ENCODE measurements at regions not wholly inside any gene's neighbourhood (a gene's known extent, or its start where the extent isn't known, plus 50 kb on each side); places are given as distances from the start of the nearest gene placed in this dataset.

- TF ChIP-seq, protein P1, sequence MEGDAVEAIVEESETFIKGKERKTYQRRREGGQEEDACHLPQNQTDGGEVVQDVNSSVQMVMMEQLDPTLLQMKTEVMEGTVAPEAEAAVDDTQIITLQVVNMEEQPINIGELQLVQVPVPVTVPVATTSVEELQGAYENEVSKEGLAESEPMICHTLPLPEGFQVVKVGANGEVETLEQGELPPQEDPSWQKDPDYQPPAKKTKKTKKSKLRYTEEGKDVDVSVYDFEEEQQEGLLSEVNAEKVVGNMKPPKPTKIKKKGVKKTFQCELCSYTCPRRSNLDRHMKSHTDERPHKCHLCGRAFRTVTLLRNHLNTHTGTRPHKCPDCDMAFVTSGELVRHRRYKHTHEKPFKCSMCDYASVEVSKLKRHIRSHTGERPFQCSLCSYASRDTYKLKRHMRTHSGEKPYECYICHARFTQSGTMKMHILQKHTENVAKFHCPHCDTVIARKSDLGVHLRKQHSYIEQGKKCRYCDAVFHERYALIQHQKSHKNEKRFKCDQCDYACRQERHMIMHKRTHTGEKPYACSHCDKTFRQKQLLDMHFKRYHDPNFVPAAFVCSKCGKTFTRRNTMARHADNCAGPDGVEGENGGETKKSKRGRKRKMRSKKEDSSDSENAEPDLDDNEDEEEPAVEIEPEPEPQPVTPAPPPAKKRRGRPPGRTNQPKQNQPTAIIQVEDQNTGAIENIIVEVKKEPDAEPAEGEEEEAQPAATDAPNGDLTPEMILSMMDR (IDR thresholded peaks at IDR 0.05; ENCODE audit: insufficient read depth, low read depth, low read length): no peak
- TF ChIP-seq EZH2 (IDR thresholded peaks at IDR 0.05; ENCODE audit: insufficient read depth, low read length): no peak
These were observed 205.9 kb downstream of the IKZF2 start for GRCh38 chr2:212945526-212945925.
